Heart right ventricle (tissue), 16 donors: ENCODE measurements at regions not wholly inside any gene's neighbourhood (a gene's known extent, or its start where the extent isn't known, plus 50 kb on each side); places are given as distances from the start of the nearest gene placed in this dataset.

ENCODE experiments used
- ATAC-seq, 8 donors: fragments of 200-7000 bp; cut with Tn5 transposase; one replicate each; pipeline ENCODE4 v1.9.1; 2020; ENCODE audit warnings: mild to moderate bottlenecking in 8 of 8, moderate library complexity in 8 of 8, moderate number of reproducible peaks in 1 of 8
- DNase-seq, 2 donors: peaks; one replicate each; pipeline ENCODE4 v3.0.0-alpha.2; 2020
- H3K27ac ChIP-seq, 10 donors: fragments of 200-600 bp; sonication (generic) in 2 of 10; one replicate each; pipeline versions ENCODE4 v1.5.0 to v1.8.0; 2020 to 2022; ENCODE audit warnings: mild to moderate bottlenecking in 3 of 10
- H3K27me3 ChIP-seq, 7 donors: fragments of 200-600 bp; one replicate each; pipeline ENCODE4 v1.8.0; 2021 to 2022; ENCODE audit warnings: mild to moderate bottlenecking in 2 of 7
- H3K36me3 ChIP-seq, 9 donors: fragments of 200-600 bp; sonication (generic) in 1 of 9; one replicate each; pipeline versions ENCODE4 v1.5.0 to v1.8.0; 2020 to 2022; ENCODE audit warnings: mild to moderate bottlenecking in 2 of 9
- H3K4me1 ChIP-seq, 9 donors: fragments of 200-600 bp; sonication (generic) in 1 of 9; one replicate each; pipeline versions ENCODE4 v1.5.0 to v1.8.0; 2020 to 2022; ENCODE audit warnings: mild to moderate bottlenecking in 4 of 9
- H3K4me3 ChIP-seq, 10 donors: fragments of 200-600 bp; sonication (generic) in 2 of 10; one replicate each; pipeline versions ENCODE4 v1.5.0 to v1.8.0; 2020 to 2022; ENCODE audit warnings: mild to moderate bottlenecking in 7 of 10, moderate library complexity in 2 of 10
- H3K9me3 ChIP-seq, 11 donors: fragments of 200-600 bp in 10 of 11; sonication (generic) in 2 of 11; one replicate each; pipeline versions ENCODE4 v1.5.0 to v1.8.0; 2013 to 2022; ENCODE audit warnings: mild to moderate bottlenecking in 2 of 11, control low read depth in 1 of 11, moderate library complexity in 1 of 11
- CTCF ChIP-seq, 9 donors: fragments of 200-600 bp; sonication (generic) in 2 of 9; IDR thresholded peaks; one replicate each; pipeline versions ENCODE4 v1.5.0 to v1.8.0; 2021 to 2022; ENCODE audit warnings: antibody characterized with exemption in 9 of 9, mild to moderate bottlenecking in 5 of 9, moderate library complexity in 1 of 9
- WGBS, 2 donors: extraction: QIAGEN DNeasy Blood & Tissue Kit; methylation state at CpG; one replicate each; pipeline ENCODE4 v1.1.7; 2013; ENCODE audit warnings: inconsistent platforms in 1 of 2; 5-methylcytosine and 5-hydroxymethylcytosine counted together
- intact Hi-C, 10 donors: fragments of 100-400 bp; cut with DNase I; formaldehyde crosslinking; loops; one replicate each; pipeline versions ENCODE4 v1.11.1 to v1.14.2; 2022
- donor health status: Arrhythmogenic right ventricular cardiomyopathy.
- donor health status: ischemic (EF 13 %, LVEDD 7.1; RV severe dilation, severe dysfunction).
- donor health status: healthy with polysubstance abuse.
- donor health status: DM: no; HTN: yes; CAD: no.
- donor health status: DM: no; HTN: no; CAD: no.
- donor health status: ischemic (EF 25% LVEDD 6.9; RV normal size, moderate dysfunction).
- donor health status: ischemic (EF 25% LVEDD 5.7; RV mildly dilated, moderate dysfunction).
- donor health status: healthy.
- donor health status: DM: yes; HTN: yes; CAD: no.
- donor health status: Ischemic cardiomyopathy.
- donor health status: ischemic (EF 35%, LVEDD 5.7; RV mildly dilated, moderate dysfunction).
- donor health status: nonischemic (EF 11% LVEDD 7.7; RV severe dilation, severe dysfunction).
- donor health status: DM: yes; HTN: yes; CAD: no.
- donor health status: PGD.
- donor health status: ischemic (EF 29% LVEDD 5.4; RV normal size, mild dysfunction).
- donor health status: nonischemic (EF 23%, LVEDD 6.1; RV moderate dilation, normal function).

- H3K9me3 ChIP-seq: peaks cover 0 to 10% (median 0%) of the 10 kb centered on the region in 11 donors
- ATAC-seq: no peak
- H3K27me3 ChIP-seq: peaks cover 0 to 8% (median 0%) of the 10 kb centered on the region in 7 donors
- intact Hi-C loops: no loop called here
- H3K36me3 ChIP-seq: no peaks in the 10 kb centered on the region
- no peak for DNase-seq
- no peak overlapping the region for H3K4me3 ChIP-seq
- TF ChIP-seq CTCF (IDR thresholded peaks at IDR 0.05): no peak
- H3K4me1 ChIP-seq: no peaks in the 10 kb centered on the region
- 69 to 83% methylated on average over 4 of the region's 4 CpGs for WGBS, 2 donors
- H3K27ac ChIP-seq: no peak overlapping the region
Observed at GRCh38 chr15:85986741-85987140, 92.9 kb upstream of the AGBL1 start.

GRCh38 chr15:85988741-85989140 lies 90.9 kb upstream of the AGBL1 start:
- no peak for ATAC-seq
- H3K27me3 ChIP-seq: peaks cover 0 to 7% (median 0%) of the 10 kb centered on the region in 7 donors
- no peaks in the 10 kb centered on the region for H3K4me1 ChIP-seq
- DNase-seq: no peak
- peaks cover 0 to 3% (median 0%) of the 10 kb centered on the region in 11 donors for H3K9me3 ChIP-seq
- no peak for TF ChIP-seq CTCF (IDR thresholded peaks at IDR 0.05)
- H3K4me3 ChIP-seq: no peak overlapping the region
- no peak overlapping the region for H3K27ac ChIP-seq
- intact Hi-C loops: no loop called here
- WGBS, 2 donors: 58 to 60% methylated on average over 5 of the region's 5 CpGs
- H3K36me3 ChIP-seq: no peaks in the 10 kb centered on the region

- no peak overlapping the region for H3K27ac ChIP-seq
- intact Hi-C loops: no loop called here
- H3K36me3 ChIP-seq: no peaks in the 10 kb centered on the region
- no peak for TF ChIP-seq CTCF (IDR thresholded peaks at IDR 0.05)
- peaks cover 0 to 12% (median 0%) of the 10 kb centered on the region in 7 donors for H3K27me3 ChIP-seq
- no peaks in the 10 kb centered on the region for H3K4me1 ChIP-seq
- H3K4me3 ChIP-seq: no peak overlapping the region
- no peak for ATAC-seq
- 83 to 85% methylated on average over 3 of the region's 3 CpGs for WGBS, 2 donors
- H3K9me3 ChIP-seq: peaks cover 0 to 10% (median 0%) of the 10 kb centered on the region in 11 donors
- no peak for DNase-seq
Observed at GRCh38 chr15:85992224-85992623, 87.4 kb upstream of the AGBL1 start.

- TF ChIP-seq CTCF (IDR thresholded peaks at IDR 0.05): no peak
- no peaks in the 10 kb centered on the region for H3K36me3 ChIP-seq
- no peak overlapping the region for H3K27ac ChIP-seq
- no peak for DNase-seq
- ATAC-seq: no peak
- intact Hi-C loops: no loop called here
- no peaks in the 10 kb centered on the region for H3K4me1 ChIP-seq
- H3K27me3 ChIP-seq: peaks cover 0 to 12% (median 0%) of the 10 kb centered on the region in 7 donors
- peaks cover 0 to 10% (median 0%) of the 10 kb centered on the region in 11 donors for H3K9me3 ChIP-seq
- no peak overlapping the region for H3K4me3 ChIP-seq
- WGBS, 2 donors: 91 to 95% methylated on average over 2 of the region's 2 CpGs
Observed at GRCh38 chr15:85993116-85993515, 86.6 kb upstream of the AGBL1 start.
